ENCODE measurements at regions not wholly inside any gene's neighbourhood (a gene's known extent, or its start where the extent isn't known, plus 50 kb on each side); places are given as distances from the start of the nearest gene placed in this dataset.

GRCh38 chr2:79210274-79210917 is 50.8 kb upstream of the REG3A start:
- Histone ChIP-seq H3K9ac (ENCODE audit: insufficient read depth, low read depth, low read length) (no peak overlapping the region), H2AFZ (ENCODE audit: low read length) (no peak overlapping the region), H3K36me3 (replicated peaks in 1 of 2; ENCODE audit: control insufficient read depth in 1 of 2, insufficient read depth in 2 of 2, low read length in 2 of 2) (no peaks in the 10 kb centered on the region), H4K20me1 (ENCODE audit: insufficient read depth, low read length) (no peaks in the 10 kb centered on the region), H3K4me1 (ENCODE audit: insufficient read depth, low read length) (no peaks in the 10 kb centered on the region), H3K27ac (ENCODE audit: extremely low read length, insufficient read depth, low read length) (no peak overlapping the region), H3K79me2 (ENCODE audit: insufficient read depth, low read length) (no peaks in the 10 kb centered on the region), H3K27me3 (ENCODE audit: control insufficient read depth in 1 of 2, insufficient read depth in 2 of 2, low read length in 2 of 2) (no peaks in the 10 kb centered on the region), H3K4me3 (replicated peaks in 1 of 3; ENCODE audit: insufficient read depth in 1 of 3, low read depth in 2 of 3, low read length in 3 of 3) (no peak overlapping the region), H3K4me2 (ENCODE audit: low read depth, low read length) (no peak overlapping the region), H3K9me3 (ENCODE audit: low read length) (no peaks in the 10 kb centered on the region)
- no peak for DNase-seq (ENCODE audit: low spot score)
- intact Hi-C loops (cut with micrococcal nuclease; ENCODE audit: unreplicated experiment) (no loop called here), in situ Hi-C loops (cut with HindIII; ENCODE audit: extremely low pct_ligation_motif_present, low pct_unique_long_range_greater_than_20kb) (no loop called here)
- POLR2A ChIA-PET, result no interaction called here
- no peak for ATAC-seq
- 0% methylated on average over 2 of the region's 2 CpGs for WGBS (ENCODE audit: low lambda C conversion rate)
- FAIRE-seq, result no peak
- no TSS peak for BruUV-seq (replicated peaks)
- CTCF ChIA-PET (ENCODE audit: low intra/inter-chr PET ratio, low total read pairs), result no interaction called here
- TF ChIP-seq PLRG1 (conservative IDR thresholded peaks at IDR 0.05) (no peak), PRDM10 (CRISPR knock-in tag; IDR thresholded peaks at IDR 0.05; ENCODE audit: low read depth) (no peak), ZBED4 (CRISPR knock-in tag; IDR thresholded peaks at IDR 0.05; ENCODE audit: borderline replicate concordance) (no peak), LBX2 (CRISPR knock-in tag; IDR thresholded peaks at IDR 0.05; ENCODE audit: borderline replicate concordance) (no peak), ZNF367 (CRISPR knock-in tag; IDR thresholded peaks at IDR 0.05; ENCODE audit: borderline replicate concordance) (no peak), ARID5B (CRISPR knock-in tag; IDR thresholded peaks at IDR 0.05) (no peak), DNMT3B (CRISPR knock-in tag; conservative IDR thresholded peaks at IDR 0.05) (no peak), GRHL1 (CRISPR knock-in tag; conservative IDR thresholded peaks at IDR 0.05) (no peak), SP140L (CRISPR knock-in tag; IDR thresholded peaks at IDR 0.05; ENCODE audit: borderline replicate concordance) (no peak), ZNF136 (CRISPR knock-in tag; IDR thresholded peaks at IDR 0.05; ENCODE audit: low read depth) (no peak)
